Tibial nerve (tissue), 3 donors: ENCODE measurements at regions not wholly inside any gene's neighbourhood (a gene's known extent, or its start where the extent isn't known, plus 50 kb on each side); places are given as distances from the start of the nearest gene placed in this dataset.

Source experiments
- POLR2A ChIP-seq, 2 donors: fragments of 450-650 bp; IDR thresholded peaks; one replicate each; pipeline ENCODE4 v1.6.1; 2017; ENCODE audit warnings: antibody characterized with exemption in 2 of 2, mild to moderate bottlenecking in 2 of 2, moderate library complexity in 2 of 2
- TF ChIP-seq, protein P1 (sequence below), 5 experiments: fragments of 200-600 bp in 3 of 5; fragments of 450-650 bp in 2 of 5; sonication (generic) in 3 of 5; IDR thresholded peaks; one replicate each; pipeline ENCODE4 v1.5.1; 2016 to 2019; ENCODE audit warnings: antibody characterized with exemption in 5 of 5, mild to moderate bottlenecking in 3 of 5, moderate library complexity in 2 of 5

DNA sequence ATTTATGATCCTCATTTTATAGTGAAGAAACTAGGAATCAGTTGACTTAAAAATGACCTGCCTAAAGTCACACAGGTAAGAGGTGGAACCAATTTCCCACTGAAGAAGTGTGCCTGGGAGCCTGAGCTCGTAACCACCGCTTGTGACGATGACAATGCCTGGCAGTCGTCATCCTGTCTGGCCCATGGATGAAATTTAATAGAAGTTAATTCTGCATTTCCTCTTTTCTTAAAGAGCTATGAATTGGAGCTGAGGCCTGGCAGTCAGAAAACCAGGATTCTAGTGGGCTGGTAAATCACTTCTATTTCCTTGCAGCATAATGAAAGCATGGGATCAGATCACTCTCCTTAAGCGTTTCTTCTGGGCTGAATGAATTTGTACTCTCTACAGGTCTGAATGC, 200.0 kb upstream of the SGK1 start:
- TF ChIP-seq, protein P1, sequence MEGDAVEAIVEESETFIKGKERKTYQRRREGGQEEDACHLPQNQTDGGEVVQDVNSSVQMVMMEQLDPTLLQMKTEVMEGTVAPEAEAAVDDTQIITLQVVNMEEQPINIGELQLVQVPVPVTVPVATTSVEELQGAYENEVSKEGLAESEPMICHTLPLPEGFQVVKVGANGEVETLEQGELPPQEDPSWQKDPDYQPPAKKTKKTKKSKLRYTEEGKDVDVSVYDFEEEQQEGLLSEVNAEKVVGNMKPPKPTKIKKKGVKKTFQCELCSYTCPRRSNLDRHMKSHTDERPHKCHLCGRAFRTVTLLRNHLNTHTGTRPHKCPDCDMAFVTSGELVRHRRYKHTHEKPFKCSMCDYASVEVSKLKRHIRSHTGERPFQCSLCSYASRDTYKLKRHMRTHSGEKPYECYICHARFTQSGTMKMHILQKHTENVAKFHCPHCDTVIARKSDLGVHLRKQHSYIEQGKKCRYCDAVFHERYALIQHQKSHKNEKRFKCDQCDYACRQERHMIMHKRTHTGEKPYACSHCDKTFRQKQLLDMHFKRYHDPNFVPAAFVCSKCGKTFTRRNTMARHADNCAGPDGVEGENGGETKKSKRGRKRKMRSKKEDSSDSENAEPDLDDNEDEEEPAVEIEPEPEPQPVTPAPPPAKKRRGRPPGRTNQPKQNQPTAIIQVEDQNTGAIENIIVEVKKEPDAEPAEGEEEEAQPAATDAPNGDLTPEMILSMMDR (IDR thresholded peaks at IDR 0.05), result no peak
- no peak for TF ChIP-seq POLR2A (IDR thresholded peaks at IDR 0.05)
